H54 (cell line): ENCODE measurements at regions not wholly inside any gene's neighbourhood (a gene's known extent, or its start where the extent isn't known, plus 50 kb on each side); places are given as distances from the start of the nearest gene placed in this dataset.

Source experiments
- DNase-seq: peaks from one replicate; pipeline ENCODE4 v3.0.0; 2011; ENCODE audit warnings: low spot score, mixed read lengths; ENCODE audit not compliant: insufficient read length
- FAIRE-seq: peaks from 3 replicates; lab custom pipeline; 2011; peaks lifted over from hg19 to GRCh38; lab: Jason Lieb, UNC
- POLR2A ChIP-seq: IDR thresholded peaks from 2 replicates; pipeline ENCODE4 v1.6.1; 2011; ENCODE audit warnings: low read depth, mild to moderate bottlenecking, low read length

- FAIRE-seq (no peak), DNase-seq (no peak)
- TF ChIP-seq POLR2A: no peak
Observed at GRCh38 chr11:95295382-95296149, 64.6 kb upstream of the SESN3 start.

DNA sequence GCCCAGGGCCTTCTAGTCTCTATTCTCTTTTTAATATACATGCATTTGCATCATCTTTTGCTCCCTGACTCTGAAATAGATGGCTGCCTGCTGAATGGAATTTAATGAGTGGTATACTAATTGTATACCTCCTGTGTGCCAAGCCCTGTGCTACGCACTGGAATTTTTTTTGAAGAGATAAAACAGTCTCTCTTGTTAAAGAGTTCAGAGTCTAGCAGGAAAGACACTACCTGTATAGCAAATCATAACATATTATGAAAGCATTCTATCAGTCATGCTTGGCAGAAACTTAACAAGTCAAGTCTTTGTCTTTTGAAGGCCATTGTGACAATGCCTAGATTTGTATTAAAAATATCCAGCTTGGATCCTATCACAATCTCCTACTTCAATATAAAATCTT lies 63.7 kb upstream of the SESN3 start:
- FAIRE-seq: no peak
- no peak for TF ChIP-seq POLR2A
- DNase-seq: no peak

- TF ChIP-seq POLR2A: no peak
- FAIRE-seq (no peak), DNase-seq (no peak)
Observed at GRCh38 chr11:95293116-95293515, 62.1 kb upstream of the SESN3 start.

DNA sequence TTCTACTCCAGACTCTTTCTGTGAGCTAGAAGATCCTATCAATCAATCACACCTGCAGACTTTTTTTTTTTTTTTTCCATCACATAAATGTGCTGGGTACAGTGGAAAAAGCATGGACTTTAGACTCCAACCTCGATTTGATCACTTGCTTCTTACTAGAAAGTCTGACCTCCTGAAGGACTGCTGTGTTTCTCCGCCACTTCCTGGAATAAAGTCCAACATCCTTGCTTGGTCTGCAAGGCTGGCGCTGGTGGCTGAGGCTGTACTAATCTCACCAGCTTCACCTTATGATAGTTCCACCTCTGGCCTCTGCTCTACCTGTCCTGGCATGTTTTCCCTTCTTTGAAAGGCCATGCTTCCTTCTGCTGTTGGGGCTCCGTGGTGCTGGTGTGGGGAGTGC lies 60.9 kb upstream of the SESN3 start:
- no peak for FAIRE-seq
- no peak for DNase-seq
- no peak for TF ChIP-seq POLR2A

DNA sequence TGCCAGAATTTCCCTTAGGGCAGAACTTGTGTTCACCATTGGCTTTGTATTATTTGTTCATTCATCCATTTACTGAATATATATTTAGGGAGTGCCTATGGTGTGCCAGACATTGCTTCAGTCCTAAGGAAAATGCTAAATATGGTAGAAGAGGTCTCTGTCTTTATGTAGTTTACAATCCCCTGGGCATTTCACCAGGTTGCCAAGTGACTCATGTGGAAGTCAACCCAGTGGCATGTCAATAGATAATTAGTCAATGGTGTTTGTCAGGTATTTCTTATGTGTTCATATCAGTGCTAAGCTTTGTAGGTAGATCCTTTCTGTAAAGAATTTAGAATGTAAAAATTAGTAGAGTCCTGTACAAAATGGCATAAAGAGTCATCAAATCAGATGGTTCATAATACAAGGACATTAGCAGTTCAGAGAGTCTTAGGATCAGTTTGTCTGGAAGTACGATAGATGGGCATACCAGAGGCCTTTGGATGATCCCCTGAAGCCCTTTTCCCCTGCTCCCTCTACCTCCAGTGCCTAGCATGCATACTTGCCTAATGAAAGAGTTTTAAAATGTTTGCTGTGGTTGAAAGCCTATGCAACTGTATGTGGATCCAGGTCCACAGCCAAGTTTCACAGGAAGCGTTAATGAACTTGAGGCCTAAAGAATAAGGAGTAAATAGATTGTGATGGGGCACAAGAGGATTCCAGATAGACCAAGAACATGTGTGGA lies 58.5 kb upstream of the SESN3 start:
- TF ChIP-seq POLR2A: no peak
- FAIRE-seq (no peak), DNase-seq (no peak)

DNA sequence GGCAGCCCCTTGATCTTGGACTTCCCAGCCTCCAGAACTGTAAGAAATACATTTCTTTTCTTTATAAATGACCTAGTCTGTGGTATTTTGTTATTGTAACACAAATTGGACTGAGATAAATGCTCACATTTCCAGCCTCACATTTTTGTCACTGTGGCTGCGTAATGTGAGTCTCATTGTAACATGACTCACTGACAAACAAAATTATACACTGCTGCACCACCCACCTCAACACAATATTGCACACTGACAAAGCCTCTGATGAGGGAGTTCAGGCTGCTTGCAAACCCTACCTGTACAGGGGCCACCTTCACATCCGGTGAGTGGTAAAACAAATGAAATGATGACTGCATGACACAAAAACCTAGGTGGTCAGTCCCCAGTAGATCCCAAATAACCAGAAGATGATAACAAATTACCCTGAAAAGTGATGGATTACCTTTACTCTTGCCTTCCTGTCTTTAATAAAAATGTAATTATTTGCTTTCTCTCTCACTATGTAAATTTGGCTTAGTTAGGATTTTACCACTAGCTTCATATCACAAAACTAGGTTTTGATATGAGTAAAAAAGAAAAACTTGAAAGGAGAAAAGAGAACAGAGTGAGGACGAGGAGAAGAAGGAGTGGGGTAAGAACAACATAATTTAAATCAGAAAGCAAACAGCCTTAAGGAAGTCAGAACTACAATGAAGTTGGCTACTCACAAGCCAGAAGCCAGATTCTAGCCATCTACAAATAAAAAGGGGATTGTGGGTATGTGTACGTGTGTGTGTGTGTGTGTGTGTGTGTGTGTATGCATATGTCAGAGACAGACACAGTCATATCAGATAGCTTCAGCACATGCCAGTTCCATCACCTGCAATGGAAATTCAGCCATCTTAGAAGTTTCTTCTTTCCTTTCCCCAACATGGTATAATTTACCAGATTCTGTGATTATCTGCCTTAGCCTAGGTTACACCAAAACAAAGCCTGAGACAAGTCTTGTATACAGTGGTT lies 53.4 kb upstream of the SESN3 start:
- FAIRE-seq (no peak), DNase-seq (no peak)
- no peak for TF ChIP-seq POLR2A

DNA sequence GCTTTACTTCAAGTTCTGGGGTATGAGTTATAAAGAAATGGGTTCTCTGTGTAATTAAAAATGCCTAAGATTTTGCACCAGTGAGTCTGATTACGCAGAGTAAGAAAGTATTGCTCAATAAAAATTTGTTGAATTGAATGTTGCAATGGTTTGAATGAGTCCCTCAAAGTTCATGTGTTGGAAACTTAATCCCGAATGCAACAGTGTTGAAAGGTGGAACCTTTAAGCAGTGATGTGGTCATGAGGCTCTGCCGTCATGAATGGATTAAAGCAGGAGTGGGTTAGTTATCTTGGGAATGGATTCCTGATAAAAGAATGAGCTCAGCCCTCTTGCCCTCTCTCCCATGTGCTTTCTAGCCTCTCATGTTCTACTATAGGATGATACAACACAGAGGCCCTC lies 52.6 kb upstream of the SESN3 start:
- no peak for TF ChIP-seq POLR2A
- no peak for FAIRE-seq
- no peak for DNase-seq

DNA sequence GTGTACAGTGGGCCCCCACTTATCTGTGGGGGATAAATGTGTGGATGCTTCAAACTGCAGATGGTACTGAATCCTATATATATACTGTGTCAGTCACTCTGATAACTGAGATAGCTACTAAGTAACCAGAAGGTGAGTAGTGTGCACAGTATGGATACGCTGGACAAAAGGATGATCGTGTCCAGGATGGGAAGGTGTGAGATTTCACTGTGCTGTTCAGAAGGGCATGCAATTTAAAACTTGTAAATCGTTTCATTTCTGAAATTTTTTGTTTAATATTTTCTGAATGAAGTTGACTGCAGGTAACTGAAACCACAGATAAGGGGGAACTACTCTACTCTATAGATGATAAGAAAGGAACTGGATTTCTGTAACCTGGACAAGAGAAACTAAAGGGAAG lies 52.1 kb upstream of the SESN3 start:
- FAIRE-seq: no peak
- no peak for DNase-seq
- TF ChIP-seq POLR2A: no peak

- no peak for TF ChIP-seq POLR2A
- FAIRE-seq (no peak), DNase-seq (no peak)
Observed at GRCh38 chr11:95282291-95282751, 51.3 kb upstream of the SESN3 start.
